Spleen (tissue), 7 donors: ENCODE measurements at regions not wholly inside any gene's neighbourhood (a gene's known extent, or its start where the extent isn't known, plus 50 kb on each side); places are given as distances from the start of the nearest gene placed in this dataset.

Experiments
- POLR2AphosphoS5 ChIP-seq, 3 donors: sonication (generic); formaldehyde crosslinking; IDR thresholded peaks; one replicate each; pipeline ENCODE4 v1.5.1; 2017; ENCODE audit warnings: antibody characterized with exemption in 3 of 3
- TF ChIP-seq, protein P1 (sequence below), 11 experiments: fragments of 200-600 bp in 7 of 11; fragments of 450-650 bp in 4 of 11; sonication (generic) in 4 of 11; IDR thresholded peaks in 8 of 11; conservative IDR thresholded peaks in 3 of 11; 1 replicate in 7 of 11; 2 replicates in 4 of 11; pipeline versions ENCODE4 v1.4.0 to v1.8.0; 2016 to 2021; ENCODE audit warnings: antibody characterized with exemption in 11 of 11, inconsistent platforms in 4 of 11, mild to moderate bottlenecking in 1 of 11
- donor health status: DM: no; HTN: no; CAD: no; lungs with moderate emphysema.
- donor health status: DM: no; HTN: no; CAD: no.
- donor health status: DM: no; HTN: no; CAD: no.

DNA sequence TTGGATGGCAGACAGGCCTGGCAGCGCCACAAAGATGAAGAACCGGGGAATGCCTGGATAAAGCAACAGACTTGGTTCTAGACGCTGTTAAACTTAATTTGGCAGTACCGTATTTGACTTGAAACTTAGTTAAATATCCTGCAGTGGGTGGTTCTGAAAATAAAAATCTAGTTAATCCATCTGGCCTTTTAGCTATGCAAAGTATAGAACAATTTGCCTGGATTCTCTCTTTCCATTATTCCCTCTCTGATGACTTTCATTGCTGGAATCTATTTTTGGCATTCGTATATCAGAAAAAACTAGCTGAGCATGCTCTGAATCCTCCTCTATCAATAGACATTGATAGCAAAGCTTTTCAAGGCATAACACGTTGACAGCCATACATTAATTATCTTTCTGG, 203.6 kb downstream of the MACC1 start:
- TF ChIP-seq, protein P1, sequence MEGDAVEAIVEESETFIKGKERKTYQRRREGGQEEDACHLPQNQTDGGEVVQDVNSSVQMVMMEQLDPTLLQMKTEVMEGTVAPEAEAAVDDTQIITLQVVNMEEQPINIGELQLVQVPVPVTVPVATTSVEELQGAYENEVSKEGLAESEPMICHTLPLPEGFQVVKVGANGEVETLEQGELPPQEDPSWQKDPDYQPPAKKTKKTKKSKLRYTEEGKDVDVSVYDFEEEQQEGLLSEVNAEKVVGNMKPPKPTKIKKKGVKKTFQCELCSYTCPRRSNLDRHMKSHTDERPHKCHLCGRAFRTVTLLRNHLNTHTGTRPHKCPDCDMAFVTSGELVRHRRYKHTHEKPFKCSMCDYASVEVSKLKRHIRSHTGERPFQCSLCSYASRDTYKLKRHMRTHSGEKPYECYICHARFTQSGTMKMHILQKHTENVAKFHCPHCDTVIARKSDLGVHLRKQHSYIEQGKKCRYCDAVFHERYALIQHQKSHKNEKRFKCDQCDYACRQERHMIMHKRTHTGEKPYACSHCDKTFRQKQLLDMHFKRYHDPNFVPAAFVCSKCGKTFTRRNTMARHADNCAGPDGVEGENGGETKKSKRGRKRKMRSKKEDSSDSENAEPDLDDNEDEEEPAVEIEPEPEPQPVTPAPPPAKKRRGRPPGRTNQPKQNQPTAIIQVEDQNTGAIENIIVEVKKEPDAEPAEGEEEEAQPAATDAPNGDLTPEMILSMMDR (IDR thresholded peaks at IDR 0.05 in 8 of 11, conservative IDR thresholded peaks at IDR 0.05 in 3 of 11) = no peak
- no peak for TF ChIP-seq POLR2AphosphoS5 (IDR thresholded peaks at IDR 0.05)
